GM12872 (cell line): ENCODE measurements at regions not wholly inside any gene's neighbourhood (a gene's known extent, or its start where the extent isn't known, plus 50 kb on each side); places are given as distances from the start of the nearest gene placed in this dataset.

Experiments
- CTCF ChIP-seq: IDR thresholded peaks from 3 replicates; pipeline ENCODE4 v1.5.1; 2011; ENCODE audit warnings: low read depth, mild to moderate bottlenecking, low read length, moderate library complexity; ENCODE audit not compliant: insufficient read depth

- TF ChIP-seq CTCF: no peak
Observed at GRCh38 chr18:10353791-10354190, 100.6 kb upstream of the APCDD1 start.

DNA sequence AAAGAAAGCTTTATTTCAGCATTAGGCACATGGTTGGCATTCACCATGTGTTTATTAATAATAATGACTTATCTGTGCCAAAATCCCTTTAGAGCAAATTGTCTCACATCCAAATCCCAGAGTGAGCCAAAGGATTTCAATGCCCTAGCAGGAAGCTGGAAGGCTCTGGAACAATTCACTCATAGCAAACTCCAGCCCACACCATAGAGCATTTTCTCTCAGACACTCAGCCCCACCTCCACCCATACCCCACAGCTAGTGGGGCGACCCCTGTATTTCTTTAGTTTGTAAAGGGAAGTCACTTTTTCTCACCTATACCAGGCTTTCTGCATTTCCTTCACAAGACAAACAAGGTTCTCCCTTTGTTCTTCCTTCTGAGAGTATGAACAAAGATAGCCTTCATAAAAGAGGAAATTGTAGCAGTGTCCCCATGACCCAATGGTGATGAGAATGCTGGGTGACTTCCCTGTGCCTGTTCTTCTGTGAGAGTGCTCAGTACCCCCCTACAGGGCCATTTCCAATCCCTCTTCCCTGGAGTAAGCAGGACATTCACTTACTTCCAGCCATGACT is 100.1 kb upstream of the APCDD1 start:
- no peak for TF ChIP-seq CTCF

GRCh38 chr18:10354890-10355289 is 99.5 kb upstream of the APCDD1 start:
- no peak for TF ChIP-seq CTCF

DNA sequence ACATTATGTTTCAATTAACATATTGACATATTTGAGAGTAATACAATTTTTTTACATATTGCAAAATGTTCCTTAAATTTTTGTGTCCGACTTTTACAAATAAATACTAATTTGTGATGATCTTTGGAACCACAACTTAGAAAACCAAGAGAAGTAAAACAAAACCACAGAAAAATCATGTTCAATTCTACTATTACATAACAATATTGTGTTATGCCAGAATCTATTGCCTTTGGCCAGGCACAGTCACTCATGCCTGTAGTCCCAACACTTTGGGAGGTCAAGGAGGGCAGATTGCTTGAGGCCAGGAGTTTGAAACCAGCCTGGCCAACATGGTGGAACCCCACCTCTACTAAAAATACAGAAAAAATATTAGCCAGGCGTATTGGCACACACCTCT is 92.8 kb upstream of the APCDD1 start:
- TF ChIP-seq CTCF: no peak

DNA sequence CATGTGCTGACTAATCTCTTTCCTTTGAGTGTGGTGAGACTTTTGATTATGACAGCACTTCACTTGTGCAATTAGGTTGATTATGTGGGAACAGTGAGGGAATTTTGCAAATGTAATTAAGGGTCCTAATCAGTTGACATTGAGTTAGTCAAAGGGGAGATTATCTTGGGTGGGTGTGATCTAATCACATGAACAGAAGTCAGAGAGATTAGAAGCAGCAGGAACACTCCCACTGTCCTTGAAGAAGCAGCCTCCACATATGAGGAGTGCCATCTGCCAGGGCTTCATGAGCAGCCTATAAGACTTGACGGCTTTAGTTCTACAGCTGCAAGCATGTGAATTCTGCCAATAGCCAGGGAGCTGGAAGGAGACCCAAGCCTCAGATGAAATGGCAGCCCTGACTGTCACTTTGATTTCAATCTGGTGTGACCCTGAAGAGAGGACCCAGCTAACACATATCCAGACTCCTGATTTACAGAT is 89.4 kb upstream of the APCDD1 start:
- no peak for TF ChIP-seq CTCF

DNA sequence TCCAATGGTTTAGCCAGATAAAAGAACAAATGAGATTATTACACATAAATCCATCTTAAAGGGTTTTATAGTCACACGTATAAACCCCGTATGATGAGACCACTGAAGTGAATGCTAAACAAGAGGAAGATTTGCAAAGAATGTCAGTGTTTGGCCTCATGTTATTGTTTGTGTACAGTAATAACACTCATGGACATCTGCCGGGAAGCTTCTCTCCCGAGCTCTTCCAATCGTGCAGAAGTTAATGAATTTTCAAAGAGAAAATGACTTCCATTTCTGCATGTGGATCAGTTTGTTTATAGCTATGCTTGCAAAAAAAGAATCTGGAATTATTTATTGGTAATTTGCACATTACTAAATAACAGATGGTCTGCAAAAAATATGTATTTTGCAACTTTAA is 88.5 kb upstream of the APCDD1 start:
- TF ChIP-seq CTCF: no peak

DNA sequence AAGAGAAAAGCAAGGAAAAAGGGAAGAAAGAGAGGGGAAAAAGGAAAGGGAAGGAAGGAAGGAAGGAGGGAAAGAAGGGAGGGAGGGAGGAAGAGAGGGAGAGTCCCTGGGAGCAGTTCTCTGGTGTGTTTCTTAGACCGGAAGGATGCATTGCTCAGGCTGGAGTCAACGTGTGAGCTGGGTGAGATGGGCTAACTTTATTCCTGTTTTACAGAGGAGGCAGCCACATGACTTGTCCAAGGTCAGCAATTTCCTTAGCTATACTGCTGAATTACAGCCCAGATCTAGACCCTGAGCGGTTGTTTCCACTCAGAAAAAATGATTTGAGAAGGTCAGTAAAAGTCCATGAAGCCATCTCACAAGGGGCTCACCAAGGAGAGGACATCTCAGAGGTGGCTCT is 86.6 kb upstream of the APCDD1 start:
- TF ChIP-seq CTCF: no peak
